IMR-90 (cell line): ENCODE measurements at regions not wholly inside any gene's neighbourhood (a gene's known extent, or its start where the extent isn't known, plus 50 kb on each side); places are given as distances from the start of the nearest gene placed in this dataset.

Source experiments
- ATAC-seq: fragments of 200-7000 bp; cut with Tn5 transposase; 2 replicates; pipeline ENCODE4 v1.9.1; 2020; ENCODE audit warnings: low read depth, mild to moderate bottlenecking, moderate library complexity
- BruUV-seq: library from RNA; stranded (reverse); fragments of 400-500 nt; replicated peaks from 2 replicates; lab custom pipeline; 2021; lab: Mats Ljungman, UMichigan
- CTCF ChIA-PET: fragments of 300-600 bp; formaldehyde crosslinking; extraction: SDS; loops from one replicate; lab custom pipeline; 2021; ENCODE audit warnings: antibody characterized with exemption; lab: Yijun Ruan, JAX
- POLR2A ChIA-PET: fragments of 300-600 bp; sonication (Branson Sonifier 250); formaldehyde crosslinking; loops from one replicate; lab custom pipeline; 2022; ENCODE audit warnings: antibody characterized with exemption; ENCODE audit not compliant: unreplicated experiment; lab: Charles Lee
- DNase-seq: peaks from one replicate; pipeline ENCODE4 v3.0.0; 2013
- H2AFZ ChIP-seq: replicated peaks from 2 replicates; pipeline ENCODE3; 2013; ENCODE audit warnings: low read length, mild to moderate bottlenecking; ENCODE audit not compliant: poor library complexity
- H2AK5ac ChIP-seq: 2 replicates; pipeline ENCODE4 v1.6.1; 2013; ENCODE audit warnings: low read depth, low read length, inconsistent platforms
- H2AK9ac ChIP-seq: replicated peaks from 2 replicates; pipeline ENCODE3; 2013; ENCODE audit warnings: mild to moderate bottlenecking, low read depth, low read length, moderate library complexity; ENCODE audit not compliant: poor library complexity
- H2BK120ac ChIP-seq: 2 replicates; pipeline ENCODE4 v1.6.1; 2013; ENCODE audit warnings: low read depth, low read length, inconsistent platforms
- H2BK15ac ChIP-seq: 3 replicates; pipeline ENCODE4 v1.6.1; 2013; ENCODE audit warnings: low read depth, low read length, inconsistent platforms
- H2BK20ac ChIP-seq: 2 replicates; pipeline ENCODE4 v1.6.1; 2013; ENCODE audit warnings: low read depth, mild to moderate bottlenecking, inconsistent platforms, low read length, moderate library complexity
- H2BK5ac ChIP-seq: 2 replicates; pipeline ENCODE4 v1.6.1; 2013; ENCODE audit warnings: mild to moderate bottlenecking, low read depth, low read length, inconsistent platforms; ENCODE audit not compliant: poor library complexity, severe bottlenecking
- H3K14ac ChIP-seq: replicated peaks from 2 replicates; pipeline ENCODE4 v1.6.1; 2013; ENCODE audit warnings: low read depth, low read length, inconsistent platforms
- H3K18ac ChIP-seq: 2 replicates; pipeline ENCODE4 v1.6.1; 2013; ENCODE audit warnings: low read depth, low read length, control low read depth
- H3K23ac ChIP-seq: 2 replicates; pipeline ENCODE4 v1.6.1; 2013; ENCODE audit warnings: low read depth, low read length, inconsistent platforms
- H3K27ac ChIP-seq: 2 replicates; pipeline ENCODE4 v1.5.1; 2013; ENCODE audit warnings: mild to moderate bottlenecking, control low read depth, low read length; ENCODE audit not compliant: insufficient read depth
- H3K27me3 ChIP-seq: 2 replicates; pipeline ENCODE4 v1.6.1; 2013; ENCODE audit warnings: low read length; ENCODE audit not compliant: control insufficient read depth, insufficient read depth
- H3K36me3 ChIP-seq: 2 replicates; pipeline ENCODE4 v1.6.1; 2013; ENCODE audit warnings: low read length, mixed read lengths; ENCODE audit not compliant: control insufficient read depth, insufficient read depth
- H3K4ac ChIP-seq: 2 replicates; pipeline ENCODE4 v1.6.1; 2013; ENCODE audit warnings: low read depth, low read length, inconsistent platforms
- H3K4me1 ChIP-seq: 2 replicates; pipeline ENCODE4 v1.6.1; 2013; ENCODE audit warnings: low read length, mixed read lengths; ENCODE audit not compliant: control insufficient read depth, insufficient read depth
- H3K4me2 ChIP-seq: 2 replicates; pipeline ENCODE4 v1.6.1; 2013; ENCODE audit warnings: low read depth, mild to moderate bottlenecking, control low read depth, low read length, moderate library complexity
- H3K4me3 ChIP-seq: 2 replicates; pipeline ENCODE4 v1.5.1; 2013; ENCODE audit warnings: low read depth, mild to moderate bottlenecking, control low read depth, low read length, moderate library complexity; ENCODE audit not compliant: insufficient read depth
- H3K56ac ChIP-seq: 2 replicates; pipeline ENCODE4 v1.6.1; 2013; ENCODE audit warnings: low read length, inconsistent platforms; ENCODE audit not compliant: insufficient read depth; ENCODE audit errors: extremely low read depth
- H3K79me1 ChIP-seq, 2 experiments: 2 replicates each; pipeline ENCODE4 v1.6.1; 2013; ENCODE audit warnings: low read length in 2 of 2, inconsistent platforms in 1 of 2, low read depth in 1 of 2
- H3K9ac ChIP-seq: 2 replicates; pipeline ENCODE4 v1.6.1; 2013; ENCODE audit warnings: low read depth, low read length, control low read depth
- H3K9me1 ChIP-seq: 2 replicates; pipeline ENCODE4 v1.6.1; 2013; ENCODE audit warnings: low read length, inconsistent platforms; ENCODE audit not compliant: insufficient read depth
- H3K9me3 ChIP-seq: 2 replicates; pipeline ENCODE4 v1.6.1; 2013; ENCODE audit warnings: low read length; ENCODE audit not compliant: control insufficient read depth, insufficient read depth
- H4K20me1 ChIP-seq: 2 replicates; pipeline ENCODE4 v1.6.1; 2013; ENCODE audit warnings: low read length, inconsistent platforms; ENCODE audit not compliant: insufficient read depth
- H4K5ac ChIP-seq: 2 replicates; pipeline ENCODE4 v1.6.1; 2013; ENCODE audit warnings: mild to moderate bottlenecking, low read depth, low read length, control low read depth
- H4K8ac ChIP-seq, 2 experiments: 2 replicates each; pipeline ENCODE4 v1.6.1; 2013; ENCODE audit warnings: low read depth in 2 of 2, low read length in 2 of 2, control low read depth in 1 of 2, inconsistent platforms in 1 of 2
- H4K91ac ChIP-seq: 2 replicates; pipeline ENCODE4 v1.6.1; 2013; ENCODE audit warnings: low read depth, low read length, inconsistent platforms; ENCODE audit not compliant: insufficient read depth
- CEBPB ChIP-seq: IDR thresholded peaks from 2 replicates; pipeline ENCODE4 v1.6.1; 2012; ENCODE audit warnings: low read depth, low read length, improper control_type of control experiment
- MAFK ChIP-seq: IDR thresholded peaks from 2 replicates; pipeline ENCODE4 v1.6.1; 2012; ENCODE audit warnings: low read depth, low read length, improper control_type of control experiment
- MAZ ChIP-seq: IDR thresholded peaks from 2 replicates; pipeline ENCODE4 v1.6.1; 2012; ENCODE audit warnings: low read depth, mild to moderate bottlenecking, low read length, improper control_type of control experiment, moderate library complexity, borderline replicate concordance
- MXI1 ChIP-seq: IDR thresholded peaks from 2 replicates; pipeline ENCODE4 v1.6.1; 2012; ENCODE audit warnings: low read depth, mild to moderate bottlenecking, low read length, moderate library complexity, borderline replicate concordance
- WGBS, 2 experiments: methylation state at CpG; one replicate each; pipeline versions ENCODE4 v1.1.5 to v1.1.7; 2013; ENCODE audit warnings: missing lambda C conversion rate in 2 of 2; ENCODE audit not compliant: insufficient read length in 1 of 2; ENCODE audit errors: extremely low coverage in 2 of 2; 5-methylcytosine and 5-hydroxymethylcytosine counted together
- dilution Hi-C: fragments of 300-500 bp; cut with HindIII; formaldehyde crosslinking; loops from one replicate; pipeline ENCODE4 v1.14.3; 2018; ENCODE audit warnings: low sequenced_read_pairs; ENCODE audit not compliant: unreplicated experiment
- in situ Hi-C: fragments of 300-500 bp; cut with MboI; formaldehyde crosslinking; loops from 3 replicates; pipeline ENCODE4 v1.14.3; 2019; ENCODE audit warnings: low sequenced_read_pairs, inconsistent platforms, mixed read lengths
- intact Hi-C: fragments of 100-400 bp; cut with micrococcal nuclease; formaldehyde crosslinking; loops from 2 replicates; pipeline ENCODE4 v1.10.0; 2022

GRCh38 chr5:164577201-164577600 lies 1071.8 kb downstream of the MAT2B start:
- Histone ChIP-seq H3K27me3 (no peaks in the 10 kb centered on the region), H4K5ac (no peak overlapping the region), H3K9me1 (no peaks in the 10 kb centered on the region), H3K36me3 (no peaks in the 10 kb centered on the region), H3K56ac (no peak overlapping the region), H2AFZ (no peak overlapping the region), H3K79me1 (no peaks in the 10 kb centered on the region), H3K27ac (no peak overlapping the region), H4K91ac (no peak overlapping the region), H3K4me1 (no peaks in the 10 kb centered on the region), H3K4me3 (no peak overlapping the region), H3K4me2 (no peak overlapping the region), H3K23ac (no peak overlapping the region), H3K4ac (no peak overlapping the region), H2BK15ac (no peak overlapping the region), H3K18ac (no peak overlapping the region), H3K9me3 (no peaks in the 10 kb centered on the region), H3K9ac (no peak overlapping the region), H2BK120ac (no peak overlapping the region), H4K8ac (no peak overlapping the region), H2AK5ac (no peak overlapping the region), H4K20me1 (no peaks in the 10 kb centered on the region), H2BK5ac (no peak overlapping the region), H2BK20ac (no peak overlapping the region), H3K14ac (no peak overlapping the region), H2AK9ac (no peak overlapping the region)
- ATAC-seq (no peak), DNase-seq (no peak)
- CTCF ChIA-PET, result no interaction called here
- dilution Hi-C loops (no loop called here), intact Hi-C loops (no loop called here), in situ Hi-C loops (no loop called here)
- no TSS peak for BruUV-seq
- no CpG with 5 or more reads among the region's 2 CpGs for WGBS, 2 experiments
- TF ChIP-seq CEBPB (no peak), MXI1 (no peak), MAZ (no peak), MAFK (no peak)
- POLR2A ChIA-PET, result no interaction called here
